ENCODE measurements at regions not wholly inside any gene's neighbourhood (a gene's known extent, or its start where the extent isn't known, plus 50 kb on each side); places are given as distances from the start of the nearest gene placed in this dataset.

GRCh38 chr1:166391279-166392066 is 224.7 kb upstream of the FAM78B start:
- no peak for TF ChIP-seq CTCF (IDR thresholded peaks at IDR 0.05)
- no peak for TF ChIP-seq POLR2A (IDR thresholded peaks at IDR 0.05)

All from Peyer's patch (tissue), 4 donors.